ENCODE measurements at regions not wholly inside any gene's neighbourhood (a gene's known extent, or its start where the extent isn't known, plus 50 kb on each side); places are given as distances from the start of the nearest gene placed in this dataset.

DNA sequence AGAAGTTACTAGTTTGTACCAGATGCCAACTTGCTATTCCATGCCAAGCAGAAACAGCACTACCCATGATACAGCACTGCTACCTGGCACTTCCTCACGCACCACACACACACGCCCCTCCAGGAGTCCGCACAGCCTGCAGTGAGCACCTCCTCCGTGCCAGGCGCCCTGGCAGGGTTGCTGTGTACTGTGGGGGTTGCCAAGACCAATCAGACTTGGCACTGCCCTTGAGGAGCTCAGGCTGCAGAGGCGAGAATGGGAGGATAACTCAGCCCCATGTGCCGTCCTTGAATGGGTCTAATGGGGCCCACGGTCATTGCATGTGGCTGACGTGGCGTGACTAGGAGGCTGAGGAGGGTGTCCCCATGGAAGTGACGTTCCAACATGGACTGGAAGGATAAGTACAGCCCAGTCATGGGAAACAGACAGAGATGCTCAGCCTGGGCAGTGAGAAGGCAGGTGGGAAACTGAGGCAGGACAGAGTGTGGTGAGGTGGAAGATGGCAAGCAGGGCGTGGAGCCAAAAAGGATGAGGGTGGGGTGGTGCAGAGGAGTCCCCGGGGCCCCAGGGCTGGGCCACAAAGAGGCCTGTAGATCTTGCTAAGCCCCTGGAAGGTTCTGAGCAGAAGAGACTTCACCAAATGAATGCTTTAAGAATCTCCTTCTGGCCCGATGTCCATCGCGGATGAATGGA lies 65.3 kb upstream of the C14orf180 start:
- DNase-seq (ENCODE audit: low read depth in 2 of 2): no peak

DNA sequence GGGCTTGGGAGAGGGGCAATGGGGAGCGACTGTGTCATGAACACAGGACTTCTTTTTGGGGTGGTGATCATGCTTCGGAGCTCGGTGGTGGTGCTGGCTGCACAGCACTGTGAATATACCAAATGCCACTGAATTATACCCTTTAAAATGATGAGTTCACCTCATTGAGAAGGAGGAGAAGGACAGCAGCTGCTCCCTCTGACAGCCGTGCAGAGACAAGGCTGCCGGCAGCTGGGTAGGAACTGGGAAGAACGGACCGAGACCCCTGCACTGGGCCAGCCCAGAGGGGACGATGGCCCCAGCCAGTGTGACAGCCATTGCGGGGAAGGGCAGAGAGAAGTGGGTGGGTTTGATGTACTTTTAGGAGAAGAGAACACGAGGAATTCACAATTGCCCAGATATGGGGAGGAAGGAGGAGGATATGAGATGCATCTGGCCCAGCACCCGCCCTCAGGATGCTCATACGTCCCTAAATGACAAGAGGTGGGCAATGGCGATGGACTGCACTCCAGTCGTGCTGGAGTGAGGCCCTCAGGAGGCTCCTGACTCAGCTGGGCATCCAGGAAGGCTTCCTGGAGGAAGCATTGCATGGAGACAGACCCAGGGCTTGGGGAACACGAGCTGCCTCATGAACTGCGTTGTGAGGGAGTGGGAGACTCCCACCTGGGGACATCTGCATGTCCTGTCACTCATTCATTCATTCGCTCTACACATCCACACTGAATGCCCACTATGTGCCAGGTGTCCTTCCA lies 64.3 kb upstream of the C14orf180 start:
- DNase-seq (ENCODE audit: low read depth in 2 of 2): no peak

DNA sequence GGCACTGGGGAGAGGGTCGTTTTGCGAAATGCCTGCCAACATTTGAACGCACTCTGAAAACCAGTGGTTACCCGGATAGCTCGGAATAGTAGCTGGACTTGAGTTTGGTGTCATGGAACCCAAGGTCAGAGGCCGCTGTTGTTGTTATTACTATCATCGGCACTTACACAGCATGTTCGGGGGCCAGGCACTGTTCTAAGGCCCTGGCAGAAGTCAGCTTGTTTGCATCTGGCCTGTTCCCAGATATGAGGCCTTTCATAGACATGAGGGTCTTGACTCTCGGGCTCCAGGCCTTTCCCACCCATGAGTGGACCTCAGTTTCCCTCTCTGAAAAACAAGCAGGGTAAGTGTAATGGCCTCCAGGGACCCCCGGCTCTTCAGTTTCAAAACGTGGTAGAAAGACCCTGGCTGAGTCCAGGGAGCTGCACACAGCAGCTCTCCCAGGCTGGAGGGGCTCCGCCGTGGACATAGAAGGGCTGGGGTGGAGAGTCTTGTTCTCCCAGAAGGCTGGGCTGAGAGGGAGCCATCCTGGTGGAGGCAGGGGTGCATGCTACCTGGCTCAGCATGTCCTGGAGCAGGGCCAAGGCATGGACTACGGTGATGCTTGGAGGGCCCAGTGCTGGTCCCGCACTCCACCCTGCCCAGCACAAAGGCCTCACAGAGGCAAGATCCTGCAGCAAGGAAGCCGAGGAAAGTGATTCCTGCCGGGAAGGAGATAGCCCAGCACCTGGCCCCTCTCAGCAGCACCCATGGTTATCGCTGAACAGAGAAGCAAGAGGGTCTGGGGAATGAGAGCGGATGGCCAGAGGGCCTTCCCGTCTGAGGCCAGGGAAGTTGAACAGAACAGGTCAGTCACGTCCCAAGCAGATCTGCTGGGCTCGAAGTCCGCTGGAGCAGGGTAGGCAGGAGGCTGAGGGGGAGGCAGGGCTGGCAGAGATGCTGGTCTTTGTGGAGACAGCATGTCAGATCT lies 63.5 kb upstream of the C14orf180 start:
- DNase-seq (ENCODE audit: low read depth in 2 of 2): no peak

DNA sequence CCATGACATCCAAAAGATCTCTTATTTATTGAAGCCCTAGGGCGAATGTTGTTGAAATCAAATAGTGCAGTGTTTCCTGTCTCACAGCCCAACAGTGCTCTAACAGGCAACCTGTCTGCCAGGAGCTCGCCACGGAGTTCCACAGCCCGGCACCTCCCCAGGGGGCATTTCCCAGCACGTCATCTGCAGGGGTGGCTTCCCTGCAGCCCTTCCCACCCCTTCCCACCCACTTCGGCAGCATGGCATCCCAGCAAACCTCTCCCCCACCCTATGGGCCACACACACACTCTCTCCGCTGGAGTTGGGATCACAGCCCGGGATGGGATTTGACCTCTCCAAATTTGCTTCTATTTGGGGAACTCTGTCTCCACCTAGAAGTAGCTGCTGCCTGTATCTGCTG lies 62.7 kb upstream of the C14orf180 start:
- DNase-seq (ENCODE audit: low read depth in 2 of 2): no peak

DNA sequence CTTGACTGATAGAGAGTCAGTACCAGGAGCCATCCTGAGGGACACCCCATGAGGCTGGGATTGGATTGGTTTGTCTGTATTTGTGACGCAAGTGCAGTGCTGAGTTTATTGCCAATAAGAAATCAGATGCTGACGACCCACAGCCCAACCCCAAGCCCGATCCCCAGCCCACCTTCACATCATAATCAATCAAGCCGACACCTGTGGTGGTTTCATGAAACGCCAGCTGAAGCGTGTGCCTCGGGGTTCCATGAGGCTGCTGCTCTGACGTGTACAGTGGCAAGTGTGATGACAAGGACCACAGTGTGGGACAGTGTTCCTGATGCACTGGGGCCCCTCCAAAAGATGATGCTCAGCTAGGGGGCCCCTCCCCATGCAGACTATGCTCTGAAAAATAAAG lies 62.1 kb upstream of the C14orf180 start:
- no peak for DNase-seq (ENCODE audit: low read depth in 2 of 2)

DNA sequence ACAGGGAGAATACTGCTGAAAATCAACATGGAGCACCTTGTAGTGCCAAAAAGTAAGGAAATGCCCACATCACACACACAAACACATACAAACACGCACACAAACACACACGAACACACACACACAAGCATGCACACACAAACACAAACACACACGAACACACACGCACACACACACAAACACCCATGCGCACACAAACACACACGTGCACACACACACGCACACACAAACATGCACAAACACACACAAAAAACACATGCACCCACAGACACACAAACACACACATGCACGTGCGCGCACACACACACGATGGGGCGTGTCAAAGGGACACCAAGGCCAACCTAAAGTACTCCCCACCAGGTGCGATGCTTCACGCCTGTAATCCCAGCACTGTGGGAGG lies 61.7 kb upstream of the C14orf180 start:
- DNase-seq (ENCODE audit: low read depth in 2 of 2): no peak

DNA sequence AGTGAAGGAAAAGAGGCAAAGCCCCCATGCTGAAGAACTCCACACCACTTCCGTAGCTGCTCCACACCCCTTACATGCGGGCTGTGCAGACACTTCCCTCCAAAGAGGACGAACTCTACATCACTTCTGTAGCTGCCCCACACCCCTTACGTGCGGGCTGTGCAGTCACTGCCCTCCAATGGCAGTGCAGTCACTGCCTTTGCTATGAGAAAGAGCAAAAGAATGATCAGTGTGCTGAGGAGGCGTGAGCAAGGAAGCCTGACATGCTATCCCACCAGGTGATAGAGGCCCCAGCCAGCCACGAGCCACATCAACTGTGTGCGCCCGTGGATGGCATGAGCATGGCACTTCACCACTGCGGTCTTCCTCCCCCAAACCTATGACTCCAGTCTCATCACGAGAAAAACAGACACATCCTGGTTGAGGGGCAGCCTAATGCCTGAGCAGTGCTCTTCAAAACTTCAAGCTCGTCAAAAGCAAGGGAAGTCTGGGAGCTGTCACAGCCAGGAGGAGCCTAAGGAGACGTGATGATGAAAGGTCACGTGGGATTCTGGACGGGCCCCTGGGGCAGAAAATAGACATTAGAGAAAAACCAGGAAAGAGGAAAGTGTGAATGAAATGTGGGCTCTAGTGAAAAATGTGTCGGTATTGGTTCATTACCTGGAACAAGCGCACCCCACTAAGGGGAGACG lies 60.8 kb upstream of the C14orf180 start:
- DNase-seq (ENCODE audit: low read depth in 2 of 2): no peak

DNA sequence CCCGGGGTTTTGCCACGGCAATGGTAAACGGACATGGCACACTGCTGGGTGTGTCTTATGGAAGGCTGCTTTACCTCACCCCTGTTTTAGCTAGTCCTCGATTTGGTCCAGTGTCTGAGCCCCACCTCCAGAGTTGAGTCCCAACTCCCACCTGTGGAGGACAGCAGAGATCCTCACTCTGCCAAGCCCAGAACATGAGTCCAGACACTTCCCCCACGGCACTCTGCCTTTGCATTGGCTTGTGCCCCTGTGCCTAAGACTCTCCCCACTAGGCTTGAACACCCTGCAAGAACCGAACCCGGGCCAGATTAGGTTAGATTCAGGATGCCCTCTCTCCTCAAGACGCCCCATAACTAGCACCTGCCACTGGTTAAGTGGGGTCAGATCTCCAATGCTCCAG lies 59.8 kb upstream of the C14orf180 start:
- DNase-seq (ENCODE audit: low read depth in 2 of 2): no peak

DNA sequence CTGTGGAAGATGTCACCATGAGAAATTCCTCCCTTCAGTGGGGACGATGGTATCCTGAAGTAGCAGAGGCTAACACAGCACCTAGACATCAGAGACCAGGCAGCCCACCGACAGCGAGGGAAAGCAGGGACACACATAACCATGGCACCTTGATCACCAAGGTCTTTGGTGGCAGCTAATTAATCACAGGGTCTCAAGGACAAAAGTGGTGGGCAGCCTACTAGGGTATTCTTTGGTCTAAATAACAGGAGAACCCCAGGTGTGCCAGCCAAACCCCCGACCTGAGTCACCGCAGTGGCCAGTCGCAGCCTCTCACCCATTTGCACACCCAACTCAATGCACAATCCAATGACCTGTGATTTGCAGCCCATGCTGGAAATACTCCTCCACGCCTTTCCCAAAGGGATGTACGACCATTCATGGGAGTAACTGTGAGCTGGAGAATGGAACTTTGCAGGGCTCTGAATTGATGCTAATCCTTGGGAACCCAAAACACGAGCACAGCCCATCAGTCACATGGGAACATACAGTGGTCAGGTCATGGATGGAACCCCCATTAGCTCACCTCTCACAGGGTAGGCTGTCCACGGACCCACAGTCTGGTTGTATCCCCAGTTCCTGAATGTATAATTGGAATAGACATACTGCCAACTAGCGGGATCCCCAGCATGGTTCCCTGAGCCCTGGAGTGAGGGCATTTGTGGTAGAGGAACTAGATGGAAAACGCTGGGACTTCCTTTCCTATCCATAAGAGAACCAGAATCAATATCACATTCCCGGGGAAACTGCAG lies 58.7 kb upstream of the C14orf180 start:
- DNase-seq (ENCODE audit: low read depth in 2 of 2): no peak

DNA sequence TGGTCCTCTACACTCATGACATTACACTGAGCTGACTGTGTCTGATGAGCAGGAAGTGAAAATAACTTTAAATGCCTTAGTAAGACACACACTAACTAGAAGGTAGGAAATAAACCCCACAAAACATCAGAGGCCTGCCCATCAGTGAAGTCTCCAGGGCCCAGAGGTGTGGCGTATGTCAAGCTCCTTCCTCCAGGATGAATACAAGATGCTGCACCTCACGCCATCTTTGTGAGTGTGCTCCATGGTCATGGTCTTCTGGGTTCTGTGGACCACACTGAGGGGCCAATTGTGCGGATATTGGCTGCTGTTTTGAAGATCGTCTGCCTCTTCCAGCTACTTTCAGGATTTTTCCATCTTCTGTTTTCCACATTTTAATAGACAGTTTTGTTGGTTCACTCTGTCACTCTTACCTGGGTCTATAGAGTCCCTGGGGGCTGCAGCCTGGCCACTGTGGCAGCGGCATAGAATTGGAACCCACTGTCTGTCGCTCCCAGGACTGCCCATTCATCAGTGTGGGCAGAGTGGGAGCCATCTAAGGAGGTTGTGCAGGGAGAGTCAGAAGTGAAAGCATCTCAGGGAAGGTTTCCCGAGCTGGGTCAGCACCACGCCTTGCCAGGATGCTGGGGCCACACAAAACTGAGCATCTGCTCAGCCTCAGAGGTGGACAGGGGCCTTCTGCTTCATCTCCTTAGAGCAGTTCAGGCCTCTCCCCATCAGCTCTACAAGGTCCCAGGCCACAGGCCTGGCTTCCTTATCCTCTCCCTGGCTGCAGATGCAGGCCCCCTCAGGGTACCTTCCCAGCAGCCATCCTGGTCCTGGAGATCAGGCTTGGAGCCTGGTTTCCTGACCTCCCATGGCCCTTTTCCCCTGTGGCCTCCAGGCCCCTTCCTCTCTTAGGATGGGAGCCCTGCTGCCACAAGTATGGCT lies 57.5 kb upstream of the C14orf180 start:
- DNase-seq (ENCODE audit: low read depth in 2 of 2): no peak

DNA sequence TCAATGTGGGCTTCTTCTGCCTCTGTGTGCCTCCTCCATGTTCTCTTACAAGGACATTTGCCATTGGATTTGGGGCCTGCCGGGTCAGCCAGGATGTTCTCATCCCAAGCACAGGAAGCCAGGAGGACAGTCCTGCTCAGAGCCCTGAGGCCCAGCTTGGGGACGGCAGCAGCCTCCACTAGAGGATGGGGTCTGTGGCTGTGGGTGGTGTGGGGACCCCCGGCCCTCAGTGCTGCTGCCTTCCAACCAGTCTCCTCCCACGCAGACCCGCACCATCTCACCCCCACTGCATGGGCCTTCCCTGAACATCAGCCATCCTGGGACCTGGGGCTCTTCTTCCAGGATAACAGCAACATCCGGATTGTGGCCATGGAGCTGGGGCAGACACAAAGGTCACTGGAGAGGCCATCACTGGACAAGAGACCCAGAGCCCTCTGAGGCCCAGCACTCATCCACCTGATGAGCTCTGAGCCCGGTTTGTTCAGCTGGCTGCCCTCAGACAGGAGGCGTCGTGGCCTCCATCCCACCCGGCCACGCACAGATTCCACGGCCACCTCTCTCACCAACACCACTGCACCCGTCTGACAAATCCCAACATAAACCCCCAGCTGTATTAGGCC lies 56.5 kb upstream of the C14orf180 start:
- DNase-seq (ENCODE audit: low read depth in 2 of 2): no peak

DNA sequence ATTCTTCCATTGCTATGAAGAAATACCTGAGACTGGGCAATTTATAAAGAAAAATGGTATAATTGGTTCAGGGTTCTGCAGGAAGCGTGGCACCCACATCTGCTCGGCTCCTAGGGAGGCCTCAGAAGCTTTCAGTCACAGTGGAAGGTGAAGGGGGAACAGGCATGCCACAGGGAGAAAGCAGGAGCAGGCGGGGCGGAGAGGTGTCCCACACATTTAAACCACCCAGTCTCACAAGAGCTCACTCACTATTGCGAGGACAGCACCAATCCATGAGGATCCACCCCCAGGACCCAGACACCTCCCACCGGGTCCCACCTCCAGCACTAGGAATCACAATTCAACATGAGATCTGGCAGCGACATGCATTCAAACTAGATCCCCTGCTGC lies 56.0 kb upstream of the C14orf180 start:
- DNase-seq (ENCODE audit: low read depth in 2 of 2): no peak

DNA sequence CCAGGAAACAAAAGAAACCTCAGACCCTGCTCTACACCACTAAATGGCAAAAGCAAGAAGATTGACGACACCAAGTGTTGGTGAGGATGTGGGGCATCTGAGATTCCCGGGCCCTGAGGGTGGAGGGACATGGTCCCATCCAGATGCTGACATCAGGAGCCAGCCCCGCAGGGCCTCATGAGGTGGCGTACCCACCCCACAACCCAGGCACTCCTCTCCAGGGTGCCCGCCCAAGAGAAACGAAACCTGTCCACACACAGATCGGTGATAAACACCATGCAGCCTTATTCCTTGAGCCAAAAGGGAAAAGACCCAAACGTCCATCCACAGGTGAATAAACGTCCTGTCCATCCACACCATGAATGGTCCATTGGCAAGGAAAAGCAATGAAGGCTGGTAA lies 54.8 kb upstream of the C14orf180 start:
- no peak for DNase-seq (ENCODE audit: low read depth in 2 of 2)

DNA sequence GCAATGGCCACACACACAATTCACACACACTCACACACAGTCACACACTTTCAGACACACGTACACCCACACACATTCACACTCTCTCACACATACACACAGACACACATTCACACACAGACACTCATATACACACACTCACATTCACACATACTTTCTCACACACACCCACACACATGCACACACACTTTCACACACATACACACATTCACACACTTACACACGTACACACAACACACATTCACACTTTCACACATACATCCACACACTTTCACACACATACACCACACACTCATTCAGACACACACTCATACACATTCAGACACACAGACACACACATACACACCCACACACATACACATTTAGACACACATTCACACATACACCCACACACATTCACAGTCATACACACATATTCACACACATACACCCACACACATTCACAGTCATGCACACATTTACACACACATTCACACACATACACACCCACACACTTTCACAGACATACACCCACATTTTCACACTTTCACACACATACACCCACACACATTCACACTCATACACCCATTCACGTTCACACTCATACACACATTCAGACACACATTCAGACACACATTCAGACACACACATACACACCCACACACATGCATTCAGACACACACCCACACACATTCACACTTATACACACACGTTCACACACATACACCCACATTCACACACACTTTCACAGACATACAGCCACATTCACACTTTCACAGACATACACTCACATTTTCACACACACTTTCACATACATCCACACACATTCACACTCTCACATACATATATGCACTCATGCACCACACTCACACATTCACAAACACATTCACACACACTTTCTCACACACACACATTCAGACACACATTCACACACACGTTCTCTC lies 52.6 kb upstream of the C14orf180 start:
- DNase-seq (ENCODE audit: low read depth in 2 of 2): no peak

DNA sequence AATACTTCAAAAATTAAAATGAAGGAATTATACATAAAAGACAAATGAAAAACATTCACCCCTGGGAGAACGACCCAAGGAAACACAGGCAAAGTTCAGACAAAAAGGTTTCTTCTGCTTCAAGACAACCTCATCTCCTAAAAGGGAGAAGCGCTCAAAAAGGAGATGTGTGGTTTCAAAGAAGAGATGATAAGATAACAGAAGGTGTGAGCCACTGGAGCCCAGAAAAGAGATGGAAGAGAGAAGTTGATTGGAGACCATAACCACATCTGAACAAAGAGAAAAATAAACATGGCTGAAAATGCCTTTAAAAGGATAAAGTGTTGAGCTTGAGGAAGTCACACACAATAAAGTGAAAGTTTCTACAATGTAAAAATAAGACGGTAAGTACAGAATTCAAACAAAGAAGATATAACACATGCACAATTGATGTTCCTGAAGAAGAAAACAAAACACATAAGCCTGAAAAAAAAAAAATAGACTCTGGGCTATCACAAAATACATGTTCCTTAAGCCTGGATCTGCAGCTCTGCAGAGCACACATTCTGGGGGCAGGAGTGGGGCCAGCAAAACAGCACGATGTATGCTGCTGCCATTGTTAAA lies 51.6 kb upstream of the C14orf180 start:
- no peak for DNase-seq (ENCODE audit: low read depth in 2 of 2)

DNA sequence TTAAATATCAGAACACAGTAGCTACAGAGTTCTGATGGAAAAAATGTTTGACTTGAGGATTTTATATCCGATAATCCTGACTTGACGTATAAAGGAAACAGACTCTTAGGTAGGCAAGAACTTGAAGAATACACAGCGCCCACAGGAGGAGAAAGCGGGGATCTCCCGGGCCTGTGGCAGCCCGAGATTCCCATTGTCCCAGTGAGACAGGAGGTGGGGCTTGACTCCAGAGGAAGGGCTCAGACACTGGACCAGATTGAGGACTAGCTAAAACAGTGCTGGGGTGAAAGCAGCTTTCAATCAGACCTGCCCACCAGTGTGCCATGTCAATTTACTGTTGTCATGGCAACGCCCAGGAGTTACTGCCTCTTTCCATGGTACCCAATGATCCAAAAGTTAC lies 51.1 kb upstream of the C14orf180 start:
- DNase-seq (ENCODE audit: low read depth in 2 of 2): no peak

Data from stimulated activated CD4-positive, alpha-beta T cell treated with anti-CD3 and anti-CD28 coated beads, Interleukin-4, amount 100 ng/mL, for 48 hours (primary cell).